IMR-90 (cell line): ENCODE measurements at regions not wholly inside any gene's neighbourhood (a gene's known extent, or its start where the extent isn't known, plus 50 kb on each side); places are given as distances from the start of the nearest gene placed in this dataset.

ENCODE experiments used
- ATAC-seq: fragments of 200-7000 bp; cut with Tn5 transposase; 2 replicates; pipeline ENCODE4 v1.9.1; 2020; ENCODE audit warnings: low read depth, mild to moderate bottlenecking, moderate library complexity
- BruUV-seq: library from RNA; stranded (reverse); fragments of 400-500 nt; replicated peaks from 2 replicates; lab custom pipeline; 2021; lab: Mats Ljungman, UMichigan
- CTCF ChIA-PET: fragments of 300-600 bp; formaldehyde crosslinking; extraction: SDS; loops from one replicate; lab custom pipeline; 2021; ENCODE audit warnings: antibody characterized with exemption; lab: Yijun Ruan, JAX
- POLR2A ChIA-PET: fragments of 300-600 bp; sonication (Branson Sonifier 250); formaldehyde crosslinking; loops from one replicate; lab custom pipeline; 2022; ENCODE audit warnings: antibody characterized with exemption; ENCODE audit not compliant: unreplicated experiment; lab: Charles Lee
- DNase-seq: peaks from one replicate; pipeline ENCODE4 v3.0.0; 2013
- H2AFZ ChIP-seq: replicated peaks from 2 replicates; pipeline ENCODE3; 2013; ENCODE audit warnings: low read length, mild to moderate bottlenecking; ENCODE audit not compliant: poor library complexity
- H2AK5ac ChIP-seq: 2 replicates; pipeline ENCODE4 v1.6.1; 2013; ENCODE audit warnings: low read depth, low read length, inconsistent platforms
- H2AK9ac ChIP-seq: replicated peaks from 2 replicates; pipeline ENCODE3; 2013; ENCODE audit warnings: mild to moderate bottlenecking, low read depth, low read length, moderate library complexity; ENCODE audit not compliant: poor library complexity
- H2BK120ac ChIP-seq: 2 replicates; pipeline ENCODE4 v1.6.1; 2013; ENCODE audit warnings: low read depth, low read length, inconsistent platforms
- H2BK15ac ChIP-seq: 3 replicates; pipeline ENCODE4 v1.6.1; 2013; ENCODE audit warnings: low read depth, low read length, inconsistent platforms
- H2BK20ac ChIP-seq: 2 replicates; pipeline ENCODE4 v1.6.1; 2013; ENCODE audit warnings: low read depth, mild to moderate bottlenecking, inconsistent platforms, low read length, moderate library complexity
- H2BK5ac ChIP-seq: 2 replicates; pipeline ENCODE4 v1.6.1; 2013; ENCODE audit warnings: mild to moderate bottlenecking, low read depth, low read length, inconsistent platforms; ENCODE audit not compliant: poor library complexity, severe bottlenecking
- H3K14ac ChIP-seq: replicated peaks from 2 replicates; pipeline ENCODE4 v1.6.1; 2013; ENCODE audit warnings: low read depth, low read length, inconsistent platforms
- H3K18ac ChIP-seq: 2 replicates; pipeline ENCODE4 v1.6.1; 2013; ENCODE audit warnings: low read depth, low read length, control low read depth
- H3K23ac ChIP-seq: 2 replicates; pipeline ENCODE4 v1.6.1; 2013; ENCODE audit warnings: low read depth, low read length, inconsistent platforms
- H3K27ac ChIP-seq: 2 replicates; pipeline ENCODE4 v1.5.1; 2013; ENCODE audit warnings: mild to moderate bottlenecking, control low read depth, low read length; ENCODE audit not compliant: insufficient read depth
- H3K27me3 ChIP-seq: 2 replicates; pipeline ENCODE4 v1.6.1; 2013; ENCODE audit warnings: low read length; ENCODE audit not compliant: control insufficient read depth, insufficient read depth
- H3K36me3 ChIP-seq: 2 replicates; pipeline ENCODE4 v1.6.1; 2013; ENCODE audit warnings: low read length, mixed read lengths; ENCODE audit not compliant: control insufficient read depth, insufficient read depth
- H3K4ac ChIP-seq: 2 replicates; pipeline ENCODE4 v1.6.1; 2013; ENCODE audit warnings: low read depth, low read length, inconsistent platforms
- H3K4me1 ChIP-seq: 2 replicates; pipeline ENCODE4 v1.6.1; 2013; ENCODE audit warnings: low read length, mixed read lengths; ENCODE audit not compliant: control insufficient read depth, insufficient read depth
- H3K4me2 ChIP-seq: 2 replicates; pipeline ENCODE4 v1.6.1; 2013; ENCODE audit warnings: low read depth, mild to moderate bottlenecking, control low read depth, low read length, moderate library complexity
- H3K4me3 ChIP-seq: 2 replicates; pipeline ENCODE4 v1.5.1; 2013; ENCODE audit warnings: low read depth, mild to moderate bottlenecking, control low read depth, low read length, moderate library complexity; ENCODE audit not compliant: insufficient read depth
- H3K56ac ChIP-seq: 2 replicates; pipeline ENCODE4 v1.6.1; 2013; ENCODE audit warnings: low read length, inconsistent platforms; ENCODE audit not compliant: insufficient read depth; ENCODE audit errors: extremely low read depth
- H3K79me1 ChIP-seq, 2 experiments: 2 replicates each; pipeline ENCODE4 v1.6.1; 2013; ENCODE audit warnings: low read length in 2 of 2, inconsistent platforms in 1 of 2, low read depth in 1 of 2
- H3K9ac ChIP-seq: 2 replicates; pipeline ENCODE4 v1.6.1; 2013; ENCODE audit warnings: low read depth, low read length, control low read depth
- H3K9me1 ChIP-seq: 2 replicates; pipeline ENCODE4 v1.6.1; 2013; ENCODE audit warnings: low read length, inconsistent platforms; ENCODE audit not compliant: insufficient read depth
- H3K9me3 ChIP-seq: 2 replicates; pipeline ENCODE4 v1.6.1; 2013; ENCODE audit warnings: low read length; ENCODE audit not compliant: control insufficient read depth, insufficient read depth
- H4K20me1 ChIP-seq: 2 replicates; pipeline ENCODE4 v1.6.1; 2013; ENCODE audit warnings: low read length, inconsistent platforms; ENCODE audit not compliant: insufficient read depth
- H4K5ac ChIP-seq: 2 replicates; pipeline ENCODE4 v1.6.1; 2013; ENCODE audit warnings: mild to moderate bottlenecking, low read depth, low read length, control low read depth
- H4K8ac ChIP-seq, 2 experiments: 2 replicates each; pipeline ENCODE4 v1.6.1; 2013; ENCODE audit warnings: low read depth in 2 of 2, low read length in 2 of 2, control low read depth in 1 of 2, inconsistent platforms in 1 of 2
- H4K91ac ChIP-seq: 2 replicates; pipeline ENCODE4 v1.6.1; 2013; ENCODE audit warnings: low read depth, low read length, inconsistent platforms; ENCODE audit not compliant: insufficient read depth
- BHLHE40 ChIP-seq: fragments of 150-350 bp; IDR thresholded peaks from 2 replicates; pipeline ENCODE4 v1.6.1; 2016; ENCODE audit warnings: mild to moderate bottlenecking, low read depth, low read length
- CEBPB ChIP-seq: IDR thresholded peaks from 2 replicates; pipeline ENCODE4 v1.6.1; 2012; ENCODE audit warnings: low read depth, low read length, improper control_type of control experiment
- CHD1 ChIP-seq: IDR thresholded peaks from 2 replicates; pipeline ENCODE4 v1.6.1; 2012; ENCODE audit warnings: low read depth, low read length, improper control_type of control experiment
- FOS ChIP-seq: fragments of 150-350 bp; IDR thresholded peaks from 2 replicates; pipeline ENCODE4 v1.6.1; 2016; ENCODE audit warnings: low read depth, low read length
- MAFK ChIP-seq: IDR thresholded peaks from 2 replicates; pipeline ENCODE4 v1.6.1; 2012; ENCODE audit warnings: low read depth, low read length, improper control_type of control experiment
- MAZ ChIP-seq: IDR thresholded peaks from 2 replicates; pipeline ENCODE4 v1.6.1; 2012; ENCODE audit warnings: low read depth, mild to moderate bottlenecking, low read length, improper control_type of control experiment, moderate library complexity, borderline replicate concordance
- MXI1 ChIP-seq: IDR thresholded peaks from 2 replicates; pipeline ENCODE4 v1.6.1; 2012; ENCODE audit warnings: low read depth, mild to moderate bottlenecking, low read length, moderate library complexity, borderline replicate concordance
- NFE2L2 ChIP-seq: fragments of 150-350 bp; IDR thresholded peaks from 2 replicates; pipeline ENCODE4 v1.6.1; 2016; ENCODE audit warnings: low read depth, mild to moderate bottlenecking, low read length
- POLR2A ChIP-seq: IDR thresholded peaks from 2 replicates; pipeline ENCODE4 v1.6.1; 2012; ENCODE audit warnings: mild to moderate bottlenecking, low read depth, low read length
- RAD21 ChIP-seq: IDR thresholded peaks from 2 replicates; pipeline ENCODE4 v1.6.1; 2012; ENCODE audit warnings: low read length, improper control_type of control experiment
- RCOR1 ChIP-seq: IDR thresholded peaks from 2 replicates; pipeline ENCODE4 v1.6.1; 2012; ENCODE audit warnings: mild to moderate bottlenecking, low read length, improper control_type of control experiment; ENCODE audit not compliant: insufficient replicate concordance
- RFX5 ChIP-seq: IDR thresholded peaks from 2 replicates; pipeline ENCODE4 v1.8.0; 2012; ENCODE audit warnings: low read depth, mild to moderate bottlenecking, low read length, moderate library complexity
- SMC3 ChIP-seq: fragments of 150-350 bp; IDR thresholded peaks from 2 replicates; pipeline ENCODE4 v1.6.1; 2016; ENCODE audit warnings: low read depth, mild to moderate bottlenecking, antibody characterized with exemption, low read length, moderate library complexity
- WGBS, 2 experiments: methylation state at CpG; one replicate each; pipeline versions ENCODE4 v1.1.5 to v1.1.7; 2013; ENCODE audit warnings: missing lambda C conversion rate in 2 of 2; ENCODE audit not compliant: insufficient read length in 1 of 2; ENCODE audit errors: extremely low coverage in 2 of 2; 5-methylcytosine and 5-hydroxymethylcytosine counted together
- dilution Hi-C: fragments of 300-500 bp; cut with HindIII; formaldehyde crosslinking; loops from one replicate; pipeline ENCODE4 v1.14.3; 2018; ENCODE audit warnings: low sequenced_read_pairs; ENCODE audit not compliant: unreplicated experiment
- in situ Hi-C: fragments of 300-500 bp; cut with MboI; formaldehyde crosslinking; loops from 3 replicates; pipeline ENCODE4 v1.14.3; 2019; ENCODE audit warnings: low sequenced_read_pairs, inconsistent platforms, mixed read lengths
- intact Hi-C: fragments of 100-400 bp; cut with micrococcal nuclease; formaldehyde crosslinking; loops from 2 replicates; pipeline ENCODE4 v1.10.0; 2022
- TF ChIP-seq, protein P1 (sequence below): fragments of 150-350 bp; IDR thresholded peaks from 2 replicates; pipeline ENCODE4 v1.6.1; 2016; ENCODE audit warnings: low read depth, mild to moderate bottlenecking, low read length, moderate library complexity, borderline replicate concordance
- TF ChIP-seq, protein P2 (sequence below): conservative IDR thresholded peaks from 2 replicates; pipeline ENCODE4 v1.5.1; 2012; ENCODE audit warnings: mild to moderate bottlenecking, low read depth, low read length, improper control_type of control experiment
- TF ChIP-seq, protein P3 (sequence below): fragments of 150-350 bp; IDR thresholded peaks from 2 replicates; pipeline ENCODE4 v1.6.1; 2017; ENCODE audit warnings: mild to moderate bottlenecking, antibody characterized with exemption, low read length, low read depth

DNA sequence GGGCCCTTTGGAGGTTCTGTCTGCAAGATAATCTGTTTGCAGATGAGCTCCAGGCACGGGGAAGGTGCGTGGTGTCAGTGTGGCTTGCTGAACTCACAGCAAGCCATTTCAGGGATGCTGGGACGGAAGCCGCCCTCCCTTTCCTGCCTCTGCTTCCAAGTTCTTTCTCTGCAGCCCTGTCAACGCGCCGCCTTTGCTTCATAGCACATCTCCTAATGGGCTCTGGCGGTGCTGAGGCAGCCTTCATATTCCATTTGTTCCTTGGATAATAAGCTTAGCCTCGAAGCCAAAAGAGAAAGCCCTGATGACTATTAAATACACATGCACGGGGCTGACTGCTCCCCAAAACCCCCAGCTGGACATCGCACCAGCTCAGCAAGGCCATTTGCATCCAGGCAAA is 81.7 kb upstream of the TAF1B start:
- WGBS, 2 experiments: 46% methylated on average over 2 of the region's 11 CpGs; no CpG with 5 or more reads in 1 of the 2 experiments
- no peak for TF ChIP-seq CHD1
- no peak for TF ChIP-seq CEBPB
- no peak for TF ChIP-seq RFX5
- TF ChIP-seq FOS: no peak
- TF ChIP-seq MAZ: no peak
- TF ChIP-seq, protein P1, sequence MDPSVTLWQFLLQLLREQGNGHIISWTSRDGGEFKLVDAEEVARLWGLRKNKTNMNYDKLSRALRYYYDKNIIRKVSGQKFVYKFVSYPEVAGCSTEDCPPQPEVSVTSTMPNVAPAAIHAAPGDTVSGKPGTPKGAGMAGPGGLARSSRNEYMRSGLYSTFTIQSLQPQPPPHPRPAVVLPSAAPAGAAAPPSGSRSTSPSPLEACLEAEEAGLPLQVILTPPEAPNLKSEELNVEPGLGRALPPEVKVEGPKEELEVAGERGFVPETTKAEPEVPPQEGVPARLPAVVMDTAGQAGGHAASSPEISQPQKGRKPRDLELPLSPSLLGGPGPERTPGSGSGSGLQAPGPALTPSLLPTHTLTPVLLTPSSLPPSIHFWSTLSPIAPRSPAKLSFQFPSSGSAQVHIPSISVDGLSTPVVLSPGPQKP: no peak
- no peak for TF ChIP-seq RCOR1
- no peak for TF ChIP-seq MAFK
- no peak for TF ChIP-seq NFE2L2
- TF ChIP-seq POLR2A: no peak
- TF ChIP-seq, protein P2, sequence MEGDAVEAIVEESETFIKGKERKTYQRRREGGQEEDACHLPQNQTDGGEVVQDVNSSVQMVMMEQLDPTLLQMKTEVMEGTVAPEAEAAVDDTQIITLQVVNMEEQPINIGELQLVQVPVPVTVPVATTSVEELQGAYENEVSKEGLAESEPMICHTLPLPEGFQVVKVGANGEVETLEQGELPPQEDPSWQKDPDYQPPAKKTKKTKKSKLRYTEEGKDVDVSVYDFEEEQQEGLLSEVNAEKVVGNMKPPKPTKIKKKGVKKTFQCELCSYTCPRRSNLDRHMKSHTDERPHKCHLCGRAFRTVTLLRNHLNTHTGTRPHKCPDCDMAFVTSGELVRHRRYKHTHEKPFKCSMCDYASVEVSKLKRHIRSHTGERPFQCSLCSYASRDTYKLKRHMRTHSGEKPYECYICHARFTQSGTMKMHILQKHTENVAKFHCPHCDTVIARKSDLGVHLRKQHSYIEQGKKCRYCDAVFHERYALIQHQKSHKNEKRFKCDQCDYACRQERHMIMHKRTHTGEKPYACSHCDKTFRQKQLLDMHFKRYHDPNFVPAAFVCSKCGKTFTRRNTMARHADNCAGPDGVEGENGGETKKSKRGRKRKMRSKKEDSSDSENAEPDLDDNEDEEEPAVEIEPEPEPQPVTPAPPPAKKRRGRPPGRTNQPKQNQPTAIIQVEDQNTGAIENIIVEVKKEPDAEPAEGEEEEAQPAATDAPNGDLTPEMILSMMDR: no peak
- no peak for TF ChIP-seq RAD21
- no peak for TF ChIP-seq MXI1
- TF ChIP-seq, protein P3, sequence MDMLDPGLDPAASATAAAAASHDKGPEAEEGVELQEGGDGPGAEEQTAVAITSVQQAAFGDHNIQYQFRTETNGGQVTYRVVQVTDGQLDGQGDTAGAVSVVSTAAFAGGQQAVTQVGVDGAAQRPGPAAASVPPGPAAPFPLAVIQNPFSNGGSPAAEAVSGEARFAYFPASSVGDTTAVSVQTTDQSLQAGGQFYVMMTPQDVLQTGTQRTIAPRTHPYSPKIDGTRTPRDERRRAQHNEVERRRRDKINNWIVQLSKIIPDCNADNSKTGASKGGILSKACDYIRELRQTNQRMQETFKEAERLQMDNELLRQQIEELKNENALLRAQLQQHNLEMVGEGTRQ: no peak
- TF ChIP-seq BHLHE40: no peak
- no peak for TF ChIP-seq SMC3
- POLR2A ChIA-PET: no interaction called here
- Histone ChIP-seq H3K18ac (no peak overlapping the region), H3K36me3 (no peaks in the 10 kb centered on the region), H3K56ac (no peak overlapping the region), H3K9ac (no peak overlapping the region), H4K20me1 (no peaks in the 10 kb centered on the region), H3K4ac (no peak overlapping the region), H3K4me2 (no peak overlapping the region), H2AFZ (peak overlapping the region; percentile 39), H4K5ac (no peak overlapping the region), H2AK9ac (no peak overlapping the region), H2BK5ac (no peak overlapping the region), H3K27me3 (peaks cover 17% of the 10 kb centered on the region), H3K27ac (no peak overlapping the region), H4K91ac (no peak overlapping the region), H2BK120ac (no peak overlapping the region), H3K4me1 (peaks cover 5% of the 10 kb centered on the region), H2BK15ac (no peak overlapping the region), H2AK5ac (no peak overlapping the region), H4K8ac (no peak overlapping the region), H2BK20ac (no peak overlapping the region), H3K4me3 (no peak overlapping the region), H3K23ac (no peak overlapping the region), H3K79me1 (no peaks in the 10 kb centered on the region), H3K14ac (no peak overlapping the region), H3K9me1 (no peaks in the 10 kb centered on the region), H3K9me3 (no peaks in the 10 kb centered on the region)
- in situ Hi-C loops: no loop called here
- intact Hi-C loops: no loop called here
- ATAC-seq (no peak), DNase-seq (no peak)
- no TSS peak for BruUV-seq
- CTCF ChIA-PET: no interaction called here
- dilution Hi-C loops: no loop called here
